GM12878 (cell line): ENCODE measurements at regions not wholly inside any gene's neighbourhood (a gene's known extent, or its start where the extent isn't known, plus 50 kb on each side); places are given as distances from the start of the nearest gene placed in this dataset.

ENCODE experiments used
- ATAC-seq: fragments of 200-7000 bp; cut with Tn5 transposase; 3 replicates; pipeline ENCODE4 v1.9.1; 2020; ENCODE audit warnings: mild to moderate bottlenecking, moderate library complexity
- BruUV-seq: library from RNA; stranded (reverse); fragments of 400-500 nt; replicated peaks from 2 replicates; lab custom pipeline; 2021; lab: Mats Ljungman, UMichigan
- CTCF ChIA-PET: fragments of 300-600 bp; sonication (Branson Sonifier 250); formaldehyde crosslinking; extraction: SDS; loops from one replicate; lab custom pipeline; 2021; ENCODE audit warnings: inconsistent platforms; lab: Yijun Ruan, JAX
- POLR2A ChIA-PET: fragments of 350-600 bp; formaldehyde crosslinking; extraction: SDS; loops from one replicate; lab custom pipeline; 2021; ENCODE audit warnings: inconsistent platforms; lab: Charles Lee
- RAD21 ChIA-PET: fragments of 300-600 bp; sonication (Branson Sonifier 250); formaldehyde crosslinking; loops from one replicate; lab custom pipeline; 2023; ENCODE audit warnings: antibody characterized with exemption; ENCODE audit not compliant: unreplicated experiment; lab: Charles Lee
- SMC1A ChIA-PET: fragments of 300-600 bp; sonication (Branson Sonifier 250); formaldehyde crosslinking; loops from one replicate; lab custom pipeline; 2023; ENCODE audit not compliant: unreplicated experiment, uncharacterized antibody; lab: Charles Lee
- DNase-seq: peaks from one replicate; pipeline ENCODE4 v3.0.0-alpha.2; 2011; ENCODE audit warnings: low read depth, low spot score
- FAIRE-seq: peaks from 3 replicates; lab custom pipeline; 2011; peaks lifted over from hg19 to GRCh38; lab: Jason Lieb, UNC
- H2AFZ ChIP-seq: 2 replicates; pipeline ENCODE4 v1.6.0; 2011; ENCODE audit warnings: low read depth, low read length, control low read depth; ENCODE audit not compliant: control insufficient read depth
- H3K27ac ChIP-seq: 2 replicates; pipeline ENCODE4 v1.5.1; 2011; ENCODE audit warnings: control low read depth; ENCODE audit not compliant: control insufficient read depth, insufficient read depth
- H3K27me3 ChIP-seq, 2 experiments: replicated peaks in 1 of 2; 2 replicates each; pipeline versions ENCODE4 v1.6.0 to v1.6.1; 2011; ENCODE audit warnings: low read length in 1 of 2; ENCODE audit not compliant: control insufficient read depth in 2 of 2, insufficient read depth in 2 of 2
- H3K36me3 ChIP-seq, 2 experiments: 2 replicates each; pipeline ENCODE4 v1.5.1; 2011; ENCODE audit warnings: low read length in 1 of 2; ENCODE audit not compliant: control insufficient read depth in 2 of 2, insufficient read depth in 2 of 2
- H3K4me1 ChIP-seq: 2 replicates; pipeline ENCODE4 v1.6.1; 2011; ENCODE audit warnings: mild to moderate bottlenecking, low read length, moderate library complexity, mixed read lengths; ENCODE audit not compliant: control insufficient read depth, insufficient read depth
- H3K4me2 ChIP-seq: 2 replicates; pipeline ENCODE4 v1.6.0; 2011; ENCODE audit warnings: control low read depth; ENCODE audit not compliant: control insufficient read depth, insufficient read depth
- H3K4me3 ChIP-seq: fragments of 200-600 bp; sonication (generic); 2 replicates; pipeline ENCODE4 v1.5.1; 2016
- H3K79me2 ChIP-seq: 2 replicates; pipeline ENCODE4 v1.6.0; 2011; ENCODE audit warnings: low read length; ENCODE audit not compliant: control insufficient read depth, insufficient read depth
- H3K9ac ChIP-seq: 2 replicates; pipeline ENCODE4 v1.8.0; 2011; ENCODE audit warnings: low read length, control low read depth, mixed read lengths; ENCODE audit not compliant: control insufficient read depth, insufficient read depth
- H3K9me3 ChIP-seq: replicated peaks from 3 replicates; pipeline ENCODE4 v1.5.1; 2011; ENCODE audit warnings: mild to moderate bottlenecking, low read length; ENCODE audit not compliant: control insufficient read depth, insufficient read depth
- H4K20me1 ChIP-seq: 2 replicates; pipeline ENCODE4 v1.6.0; 2011; ENCODE audit not compliant: control insufficient read depth, insufficient read depth
- ATF2 ChIP-seq: IDR thresholded peaks from 2 replicates; pipeline ENCODE4 v1.6.1; 2012; ENCODE audit warnings: low read length, inconsistent platforms
- BRCA1 ChIP-seq: IDR thresholded peaks from 2 replicates; pipeline ENCODE4 v1.6.1; 2011; ENCODE audit warnings: low read depth, low read length, improper control_type of control experiment
- E2F8 ChIP-seq: fragments of 450-650 bp; IDR thresholded peaks from 2 replicates; pipeline ENCODE4 v1.6.1; 2018; ENCODE audit warnings: mild to moderate bottlenecking, low read depth, moderate library complexity; ENCODE audit not compliant: partially characterized antibody
- EP300 ChIP-seq, 2 experiments: fragments of 150-350 bp in 1 of 2; IDR thresholded peaks; 2 replicates each; pipeline ENCODE4 v1.6.1; 2011 to 2012; ENCODE audit warnings: low read depth in 2 of 2, low read length in 2 of 2, borderline replicate concordance in 1 of 2, improper control_type of control experiment in 1 of 2, inconsistent platforms in 1 of 2; ENCODE audit not compliant: control insufficient read depth in 1 of 2
- FOXM1 ChIP-seq: IDR thresholded peaks from 2 replicates; pipeline ENCODE4 v1.6.1; 2012; ENCODE audit warnings: low read depth, mild to moderate bottlenecking, inconsistent platforms, low read length, moderate library complexity
- HDGF ChIP-seq: fragments of 450-650 bp; IDR thresholded peaks from 2 replicates; pipeline ENCODE4 v1.6.1; 2016; ENCODE audit warnings: antibody characterized with exemption
- IRF4 ChIP-seq: IDR thresholded peaks from 2 replicates; pipeline ENCODE4 v1.6.1; 2011; ENCODE audit warnings: low read depth, low read length
- KAT2A ChIP-seq: conservative IDR thresholded peaks from 2 replicates; pipeline ENCODE4 v1.6.1; 2011; ENCODE audit warnings: low read depth, low read length; ENCODE audit not compliant: control insufficient read depth
- NKRF ChIP-seq: fragments of 450-650 bp; conservative IDR thresholded peaks from 2 replicates; pipeline ENCODE4 v1.6.1; 2017; ENCODE audit warnings: mild to moderate bottlenecking, moderate library complexity
- POLR2AphosphoS5 ChIP-seq: IDR thresholded peaks from 2 replicates; pipeline ENCODE4 v1.6.1; 2011; ENCODE audit warnings: mild to moderate bottlenecking, low read length, inconsistent platforms
- RB1 ChIP-seq: fragments of 450-650 bp; formaldehyde crosslinking; IDR thresholded peaks from 2 replicates; pipeline ENCODE4 v1.6.1; 2017; ENCODE audit warnings: mild to moderate bottlenecking, borderline replicate concordance
- WGBS: methylation state at CpG from one replicate; pipeline ENCODE4 v1.1.6; 2016; ENCODE audit warnings: low lambda C conversion rate; ENCODE audit not compliant: insufficient replicate concordance, insufficient coverage; ENCODE audit errors: missing lambda C conversion rate; 5-methylcytosine and 5-hydroxymethylcytosine counted together
- in situ Hi-C: fragments of 300-500 bp; cut with MboI; formaldehyde crosslinking; loops from 9 replicates; pipeline ENCODE4 v1.14.3; 2018; ENCODE audit warnings: mixed read lengths
- intact Hi-C: fragments of 100-400 bp; cut with micrococcal nuclease; formaldehyde crosslinking; loops from one replicate; pipeline ENCODE4 v1.14.2; 2022; ENCODE audit not compliant: unreplicated experiment

GRCh38 chr20:51861726-51862466 is 59.6 kb upstream of the SALL4 start:
- Histone ChIP-seq H4K20me1 (no peaks in the 10 kb centered on the region), H3K27me3 (0 out of 4 replicates have a peak, but pooled peaks cover 0 to 2% of the 10 kb centered on the region in 2 experiments), H3K4me1 (no peaks in the 10 kb centered on the region), H3K79me2 (no peaks in the 10 kb centered on the region), H3K4me2 (no peak overlapping the region), H3K36me3 (no peaks in the 10 kb centered on the region), H3K27ac (no peak overlapping the region), H2AFZ (no peak overlapping the region)
- WGBS: 64% methylated on average over 7 of the region's 7 CpGs
- SMC1A ChIA-PET: interaction anchor here (0.6 kb wide), 1 partner anchor 70 kb away, joined by 3 read pairs; no protein-coding TSS in a partner anchor
- CTCF ChIA-PET: no interaction called here
- DNase-seq: no peak
- ATAC-seq: no peak
- in situ Hi-C loops: no loop called here
- BruUV-seq: no TSS peak
- no peak for FAIRE-seq
- POLR2A ChIA-PET: no interaction called here
- intact Hi-C loops: no loop called here
- RAD21 ChIA-PET: no interaction called here
- no peak for TF ChIP-seq KAT2A
- no peak for TF ChIP-seq HDGF
- TF ChIP-seq ATF2: no peak
- no peak for TF ChIP-seq NKRF
- TF ChIP-seq BRCA1: no peak
- no peak for TF ChIP-seq IRF4
- TF ChIP-seq POLR2AphosphoS5: no peak
- TF ChIP-seq E2F8: no peak
- no peak for TF ChIP-seq EP300 (IDR thresholded peaks at IDR 0.05; ENCODE audit: borderline replicate concordance in 1 of 2, control insufficient read depth in 1 of 2, low read depth in 2 of 2, low read length in 2 of 2)
- no peak for TF ChIP-seq RB1
- TF ChIP-seq FOXM1: no peak
- TF ChIP-seq, all 136 proteins: peak for 0
- no peaks in the 10 kb centered on the region for H3K9me3 ChIP-seq
- no peak overlapping the region for H3K9ac ChIP-seq
- H3K4me3 ChIP-seq: no peak overlapping the region
